ENCODE measurements at regions not wholly inside any gene's neighbourhood (a gene's known extent, or its start where the extent isn't known, plus 50 kb on each side); places are given as distances from the start of the nearest gene placed in this dataset.

- no peak for DNase-seq (ENCODE audit: low spot score)
- no peaks in the 10 kb centered on the region for H3K36me3 Mint-ChIP-seq
- no peaks in the 10 kb centered on the region for H3K27me3 Mint-ChIP-seq (ENCODE audit: low read depth)
- H3K27ac Mint-ChIP-seq = no peak overlapping the region
- ChIA-PET CTCF (interaction anchor here (1.3 kb wide), 1 partner anchor 16 kb away, joined by 7 read pairs; no protein-coding TSS in a partner anchor), POLR2A (no interaction called here)
- H3K4me1 Mint-ChIP-seq = no peaks in the 10 kb centered on the region
- peaks cover 4% of the 10 kb centered on the region for H3K9me3 Mint-ChIP-seq
- no peak overlapping the region for H3K4me3 Mint-ChIP-seq
- no peak for TF ChIP-seq E2F1 (CRISPR knock-in tag; IDR thresholded peaks at IDR 0.05)
- no peak for TF ChIP-seq CREM (CRISPR knock-in tag; IDR thresholded peaks at IDR 0.05)
- TF ChIP-seq ZNF121 (CRISPR knock-in tag; IDR thresholded peaks at IDR 0.05) = no peak
- TF ChIP-seq ELF4 (CRISPR knock-in tag; IDR thresholded peaks at IDR 0.05; ENCODE audit: low read depth) = no peak
- no peak for TF ChIP-seq ZNF138 (CRISPR knock-in tag; conservative IDR thresholded peaks at IDR 0.05)
- TF ChIP-seq HMGA2 (CRISPR knock-in tag; IDR thresholded peaks at IDR 0.05) = no peak
- TF ChIP-seq ERG (CRISPR knock-in tag; IDR thresholded peaks at IDR 0.05) = no peak
- TF ChIP-seq JUN (CRISPR knock-in tag; IDR thresholded peaks at IDR 0.05) = no peak
- TF ChIP-seq ETV6 (CRISPR knock-in tag; IDR thresholded peaks at IDR 0.05) = no peak
- no peak for TF ChIP-seq ZNF416 (CRISPR knock-in tag; IDR thresholded peaks at IDR 0.05)
- no peak for TF ChIP-seq ZNF317 (CRISPR knock-in tag; IDR thresholded peaks at IDR 0.05; ENCODE audit: borderline replicate concordance, low read depth)
- no peak for TF ChIP-seq IRF2 (CRISPR knock-in tag; IDR thresholded peaks at IDR 0.05; ENCODE audit: borderline replicate concordance, low read depth)
- no peak for TF ChIP-seq NR2C2 (CRISPR knock-in tag; IDR thresholded peaks at IDR 0.05)
- no peak for TF ChIP-seq ZNF532 (CRISPR knock-in tag; IDR thresholded peaks at IDR 0.05; ENCODE audit: borderline replicate concordance)
- no peak for TF ChIP-seq SOX15 (CRISPR knock-in tag; IDR thresholded peaks at IDR 0.05)
- no peak for TF ChIP-seq TEAD4 (CRISPR knock-in tag; IDR thresholded peaks at IDR 0.05)
- TF ChIP-seq SMAD4 (CRISPR knock-in tag; IDR thresholded peaks at IDR 0.05) = no peak
- no peak for TF ChIP-seq ATF2 (CRISPR knock-in tag; IDR thresholded peaks at IDR 0.05; ENCODE audit: borderline replicate concordance, low read depth)
- TF ChIP-seq ZNF671 (CRISPR knock-in tag; IDR thresholded peaks at IDR 0.05) = no peak
- no peak for TF ChIP-seq ZNF396 (CRISPR knock-in tag; IDR thresholded peaks at IDR 0.05; ENCODE audit: borderline replicate concordance)
- no peak for ATAC-seq
Measured at GRCh38 chr12:85626784-85627171, 209.4 kb downstream of the RASSF9 start.

GRCh38 chr12:85627584-85627983 is 208.6 kb downstream of the RASSF9 start:
- ChIA-PET POLR2A (no interaction called here), CTCF (interaction anchor here (1.3 kb wide), 1 partner anchor 15 kb away, joined by 7 read pairs; no protein-coding TSS in a partner anchor)
- H3K27me3 Mint-ChIP-seq (ENCODE audit: low read depth) = no peaks in the 10 kb centered on the region
- no peak overlapping the region for H3K4me3 Mint-ChIP-seq
- peaks cover 4% of the 10 kb centered on the region for H3K9me3 Mint-ChIP-seq
- ATAC-seq = no peak
- 0 out of 2 replicates have a peak, but pooled peaks cover 2% of the 10 kb centered on the region for H3K4me1 Mint-ChIP-seq
- no peak overlapping the region for H3K27ac Mint-ChIP-seq
- DNase-seq (ENCODE audit: low spot score) = no peak
- no peaks in the 10 kb centered on the region for H3K36me3 Mint-ChIP-seq
- TF ChIP-seq ERG (CRISPR knock-in tag; IDR thresholded peaks at IDR 0.05) = no peak
- no peak for TF ChIP-seq CDX4 (CRISPR knock-in tag; IDR thresholded peaks at IDR 0.05; ENCODE audit: borderline replicate concordance)
- TF ChIP-seq NFE2L1 (CRISPR knock-in tag; IDR thresholded peaks at IDR 0.05) = no peak
- TF ChIP-seq JUN (CRISPR knock-in tag; IDR thresholded peaks at IDR 0.05) = no peak
- no peak for TF ChIP-seq MAX (CRISPR knock-in tag; IDR thresholded peaks at IDR 0.05)
- no peak for TF ChIP-seq ZNF138 (CRISPR knock-in tag; conservative IDR thresholded peaks at IDR 0.05)
- no peak for TF ChIP-seq USF1 (CRISPR knock-in tag; IDR thresholded peaks at IDR 0.05)
- TF ChIP-seq PRRX2 (CRISPR knock-in tag; IDR thresholded peaks at IDR 0.05) = no peak
- TF ChIP-seq TCF7 (CRISPR knock-in tag; IDR thresholded peaks at IDR 0.05; ENCODE audit: low read depth) = no peak
- TF ChIP-seq JAZF1 (CRISPR knock-in tag; IDR thresholded peaks at IDR 0.05) = no peak

Measured in WTC11 (cell line).